ENCODE measurements at regions not wholly inside any gene's neighbourhood (a gene's known extent, or its start where the extent isn't known, plus 50 kb on each side); places are given as distances from the start of the nearest gene placed in this dataset.

GRCh38 chr4:12827966-12828365 lies 656.2 kb downstream of the RAB28 start:
- H3K4me3 ChIP-seq (replicated peaks; ENCODE audit: low read depth, low read length), result no peak overlapping the region
- no peak for DNase-seq (ENCODE audit: extremely low read depth, low read depth)
- TF ChIP-seq, protein P1, sequence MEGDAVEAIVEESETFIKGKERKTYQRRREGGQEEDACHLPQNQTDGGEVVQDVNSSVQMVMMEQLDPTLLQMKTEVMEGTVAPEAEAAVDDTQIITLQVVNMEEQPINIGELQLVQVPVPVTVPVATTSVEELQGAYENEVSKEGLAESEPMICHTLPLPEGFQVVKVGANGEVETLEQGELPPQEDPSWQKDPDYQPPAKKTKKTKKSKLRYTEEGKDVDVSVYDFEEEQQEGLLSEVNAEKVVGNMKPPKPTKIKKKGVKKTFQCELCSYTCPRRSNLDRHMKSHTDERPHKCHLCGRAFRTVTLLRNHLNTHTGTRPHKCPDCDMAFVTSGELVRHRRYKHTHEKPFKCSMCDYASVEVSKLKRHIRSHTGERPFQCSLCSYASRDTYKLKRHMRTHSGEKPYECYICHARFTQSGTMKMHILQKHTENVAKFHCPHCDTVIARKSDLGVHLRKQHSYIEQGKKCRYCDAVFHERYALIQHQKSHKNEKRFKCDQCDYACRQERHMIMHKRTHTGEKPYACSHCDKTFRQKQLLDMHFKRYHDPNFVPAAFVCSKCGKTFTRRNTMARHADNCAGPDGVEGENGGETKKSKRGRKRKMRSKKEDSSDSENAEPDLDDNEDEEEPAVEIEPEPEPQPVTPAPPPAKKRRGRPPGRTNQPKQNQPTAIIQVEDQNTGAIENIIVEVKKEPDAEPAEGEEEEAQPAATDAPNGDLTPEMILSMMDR (IDR thresholded peaks at IDR 0.05; ENCODE audit: low read depth, low read length, missing control alignments), result no peak

DNA sequence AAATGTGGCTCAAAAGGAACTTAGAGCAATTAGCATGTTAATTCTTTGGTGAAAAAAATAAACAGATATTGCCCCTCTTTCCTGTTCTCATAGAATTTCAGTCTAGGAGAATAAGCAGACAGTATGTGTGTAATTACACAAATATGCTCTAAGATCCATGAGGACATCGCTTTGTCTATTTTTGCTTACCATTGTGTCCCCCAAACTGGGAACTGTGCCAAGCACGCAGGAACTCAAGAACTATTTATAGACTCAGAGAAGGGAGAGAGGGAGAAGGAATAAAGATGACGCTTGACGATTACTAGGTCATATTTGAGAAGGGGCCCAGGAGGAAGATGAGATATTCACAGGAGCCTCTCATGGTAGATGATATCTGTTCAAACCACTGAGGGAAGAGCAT lies 692.6 kb downstream of the RAB28 start:
- DNase-seq (ENCODE audit: extremely low read depth, low read depth), result no peak
- H3K4me3 ChIP-seq (replicated peaks; ENCODE audit: low read depth, low read length), result no peak overlapping the region
- TF ChIP-seq, protein P1 (IDR thresholded peaks at IDR 0.05; ENCODE audit: low read depth, low read length, missing control alignments), result no peak

DNA sequence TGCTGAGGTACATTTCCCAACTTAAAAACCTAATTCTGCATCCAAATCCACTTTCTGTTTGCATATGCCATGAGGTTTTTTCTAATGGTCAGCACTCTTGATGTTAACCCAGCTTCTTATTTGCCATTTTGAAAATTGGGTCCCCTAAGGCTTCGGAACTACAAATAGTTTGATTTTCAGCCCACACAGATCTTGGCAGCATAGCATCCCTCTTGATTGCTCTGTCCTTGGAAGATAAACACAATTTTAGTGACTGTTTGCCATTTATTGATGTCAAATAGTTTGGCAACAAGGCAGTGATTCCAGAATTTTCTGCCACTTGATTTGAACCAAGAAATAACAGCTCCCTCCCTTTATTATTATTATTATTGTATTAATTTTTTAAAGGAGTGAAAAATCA lies 696.9 kb downstream of the RAB28 start:
- no peak overlapping the region for H3K4me3 ChIP-seq (replicated peaks; ENCODE audit: low read depth, low read length)
- no peak for DNase-seq (ENCODE audit: extremely low read depth, low read depth)
- TF ChIP-seq, protein P1 (IDR thresholded peaks at IDR 0.05; ENCODE audit: low read depth, low read length, missing control alignments), result no peak

GRCh38 chr4:12778706-12779105 lies 705.4 kb downstream of the RAB28 start:
- TF ChIP-seq, protein P1 (IDR thresholded peaks at IDR 0.05; ENCODE audit: low read depth, low read length, missing control alignments), result no peak
- H3K4me3 ChIP-seq (replicated peaks; ENCODE audit: low read depth, low read length), result no peak overlapping the region
- no peak for DNase-seq (ENCODE audit: extremely low read depth, low read depth)

- DNase-seq (ENCODE audit: extremely low read depth, low read depth), result no peak
- TF ChIP-seq, protein P1 (IDR thresholded peaks at IDR 0.05; ENCODE audit: low read depth, low read length, missing control alignments), result no peak
- no peak overlapping the region for H3K4me3 ChIP-seq (replicated peaks; ENCODE audit: low read depth, low read length)
Observed at GRCh38 chr4:12778191-12778590, 705.9 kb downstream of the RAB28 start.

- no peak overlapping the region for H3K4me3 ChIP-seq (replicated peaks; ENCODE audit: low read depth, low read length)
- TF ChIP-seq, protein P1 (IDR thresholded peaks at IDR 0.05; ENCODE audit: low read depth, low read length, missing control alignments), result no peak
- DNase-seq (ENCODE audit: extremely low read depth, low read depth), result no peak
Observed at GRCh38 chr4:12770351-12770750, 713.8 kb downstream of the RAB28 start.

GRCh38 chr4:12761694-12762093 lies 722.4 kb downstream of the RAB28 start:
- TF ChIP-seq, protein P1 (IDR thresholded peaks at IDR 0.05; ENCODE audit: low read depth, low read length, missing control alignments), result no peak
- no peak for DNase-seq (ENCODE audit: extremely low read depth, low read depth)
- no peak overlapping the region for H3K4me3 ChIP-seq (replicated peaks; ENCODE audit: low read depth, low read length)

All from HFF-Myc (cell line).